Duodenal mucosa (tissue), 2 donors: ENCODE measurements at regions not wholly inside any gene's neighbourhood (a gene's known extent, or its start where the extent isn't known, plus 50 kb on each side); places are given as distances from the start of the nearest gene placed in this dataset.

Experiments used
- H3K27ac ChIP-seq: one replicate; pipeline ENCODE4 v1.7.0; 2013; ENCODE audit warnings: low read depth, low read length
- H3K27me3 ChIP-seq, 2 donors: one replicate each; pipeline ENCODE4 v1.7.0; 2013; ENCODE audit warnings: low read length in 2 of 2, control low read depth in 1 of 2; ENCODE audit not compliant: insufficient read depth in 2 of 2, control insufficient read depth in 1 of 2
- H3K36me3 ChIP-seq, 2 donors: one replicate each; pipeline ENCODE4 v1.7.0; 2013; ENCODE audit warnings: low read length in 2 of 2, control low read depth in 1 of 2; ENCODE audit not compliant: insufficient read depth in 2 of 2, control insufficient read depth in 1 of 2
- H3K4me1 ChIP-seq, 2 donors: one replicate each; pipeline ENCODE4 v1.7.0; 2013; ENCODE audit warnings: low read length in 2 of 2, control low read depth in 1 of 2; ENCODE audit not compliant: insufficient read depth in 2 of 2, control insufficient read depth in 1 of 2
- H3K4me3 ChIP-seq, 2 donors: one replicate each; pipeline ENCODE4 v1.7.0; 2013; ENCODE audit warnings: low read length in 2 of 2, low read depth in 1 of 2
- H3K9ac ChIP-seq, 2 donors: one replicate each; pipeline ENCODE4 v1.7.0; 2013; ENCODE audit warnings: low read length in 2 of 2, low read depth in 1 of 2
- H3K9me3 ChIP-seq, 2 donors: one replicate each; pipeline ENCODE4 v1.7.0; 2013; ENCODE audit warnings: low read length in 2 of 2, control low read depth in 1 of 2; ENCODE audit not compliant: control insufficient read depth in 1 of 2

- H3K9ac ChIP-seq: no peak overlapping the region
Observed at GRCh38 chr13:109629737-109630136, 156.6 kb downstream of the IRS2 start.

GRCh38 chr13:109628251-109628699, 158.1 kb downstream of the IRS2 start:
- H3K27me3 ChIP-seq: no peaks in the 10 kb centered on the region
- no peaks in the 10 kb centered on the region for H3K36me3 ChIP-seq
- peaks cover 0 to 4% of the 10 kb centered on the region in 2 donors for H3K4me1 ChIP-seq
- no peaks in the 10 kb centered on the region for H3K9me3 ChIP-seq
- H3K9ac ChIP-seq: no peak overlapping the region
- no peak overlapping the region for H3K4me3 ChIP-seq
- no peak overlapping the region for H3K27ac ChIP-seq

More at GRCh38 chr13:109629737-109630136, 156.6 kb downstream of the IRS2 start:
- no peak overlapping the region for H3K27ac ChIP-seq
- no peaks in the 10 kb centered on the region for H3K27me3 ChIP-seq
- no peak overlapping the region for H3K4me3 ChIP-seq
- no peaks in the 10 kb centered on the region for H3K9me3 ChIP-seq
- no peaks in the 10 kb centered on the region for H3K36me3 ChIP-seq
- peaks cover 0 to 4% of the 10 kb centered on the region in 2 donors for H3K4me1 ChIP-seq

- Histone ChIP-seq H3K27me3 (no peaks in the 10 kb centered on the region), H3K4me1 (peaks cover 0 to 4% of the 10 kb centered on the region in 2 donors), H3K27ac (no peak overlapping the region), H3K36me3 (no peaks in the 10 kb centered on the region), H3K9me3 (no peaks in the 10 kb centered on the region), H3K9ac (no peak overlapping the region), H3K4me3 (no peak overlapping the region)
Observed at GRCh38 chr13:109627649-109628048, 158.7 kb downstream of the IRS2 start.

- no peak overlapping the region for H3K4me3 ChIP-seq
- H3K36me3 ChIP-seq: no peaks in the 10 kb centered on the region
- H3K4me1 ChIP-seq: peaks cover 0 to 4% of the 10 kb centered on the region in 2 donors
- no peaks in the 10 kb centered on the region for H3K9me3 ChIP-seq
- no peak overlapping the region for H3K27ac ChIP-seq
- H3K27me3 ChIP-seq: no peaks in the 10 kb centered on the region
- H3K9ac ChIP-seq: no peak overlapping the region
Observed at GRCh38 chr13:109626386-109627171, 159.8 kb downstream of the IRS2 start.

- no peaks in the 10 kb centered on the region for H3K36me3 ChIP-seq
- no peak overlapping the region for H3K4me3 ChIP-seq
- H3K27me3 ChIP-seq: no peaks in the 10 kb centered on the region
- H3K9me3 ChIP-seq: no peaks in the 10 kb centered on the region
- H3K9ac ChIP-seq: no peak overlapping the region
- H3K27ac ChIP-seq: no peak overlapping the region
- H3K4me1 ChIP-seq: peaks cover 0 to 4% of the 10 kb centered on the region in 2 donors
Observed at GRCh38 chr13:109625156-109625555, 161.2 kb downstream of the IRS2 start.

GRCh38 chr13:109622006-109622405, 164.4 kb downstream of the IRS2 start:
- H3K4me3 ChIP-seq: no peak overlapping the region
- H3K36me3 ChIP-seq: no peaks in the 10 kb centered on the region
- no peaks in the 10 kb centered on the region for H3K9me3 ChIP-seq
- H3K27ac ChIP-seq: no peak overlapping the region
- no peak overlapping the region for H3K9ac ChIP-seq
- no peaks in the 10 kb centered on the region for H3K27me3 ChIP-seq
- no peaks in the 10 kb centered on the region for H3K4me1 ChIP-seq

GRCh38 chr13:109615721-109616420, 170.5 kb downstream of the IRS2 start:
- Histone ChIP-seq H3K4me3 (no peak overlapping the region), H3K27me3 (no peaks in the 10 kb centered on the region), H3K36me3 (no peaks in the 10 kb centered on the region), H3K27ac (no peak overlapping the region), H3K9me3 (no peaks in the 10 kb centered on the region), H3K9ac (no peak overlapping the region), H3K4me1 (no peaks in the 10 kb centered on the region)

GRCh38 chr13:109611912-109612691, 174.3 kb downstream of the IRS2 start:
- Histone ChIP-seq H3K9ac (no peak overlapping the region), H3K9me3 (no peaks in the 10 kb centered on the region), H3K4me1 (no peaks in the 10 kb centered on the region), H3K36me3 (no peaks in the 10 kb centered on the region), H3K4me3 (no peak overlapping the region), H3K27ac (no peak overlapping the region), H3K27me3 (no peaks in the 10 kb centered on the region)

GRCh38 chr13:109610517-109610916, 175.9 kb downstream of the IRS2 start:
- Histone ChIP-seq H3K36me3 (no peaks in the 10 kb centered on the region), H3K9me3 (no peaks in the 10 kb centered on the region), H3K27me3 (no peaks in the 10 kb centered on the region), H3K4me3 (no peak overlapping the region), H3K4me1 (no peaks in the 10 kb centered on the region), H3K9ac (no peak overlapping the region), H3K27ac (no peak overlapping the region)

- H3K9ac ChIP-seq: no peak overlapping the region
- no peak overlapping the region for H3K4me3 ChIP-seq
- no peak overlapping the region for H3K27ac ChIP-seq
- no peaks in the 10 kb centered on the region for H3K9me3 ChIP-seq
- H3K27me3 ChIP-seq: no peaks in the 10 kb centered on the region
- no peaks in the 10 kb centered on the region for H3K36me3 ChIP-seq
- no peaks in the 10 kb centered on the region for H3K4me1 ChIP-seq
Observed at GRCh38 chr13:109608503-109608902, 177.9 kb downstream of the IRS2 start.
